Liver (tissue), 8 donors: ENCODE measurements at regions not wholly inside any gene's neighbourhood (a gene's known extent, or its start where the extent isn't known, plus 50 kb on each side); places are given as distances from the start of the nearest gene placed in this dataset.

Source experiments
- DNase-seq: peaks from one replicate; pipeline ENCODE4 v3.0.0-alpha.2; 2017; ENCODE audit warnings: low spot score
- H3K27ac ChIP-seq, 2 donors: one replicate each; pipeline ENCODE4 v1.7.0; 2013; ENCODE audit warnings: inconsistent platforms in 2 of 2, low read length in 2 of 2, control low read depth in 1 of 2, low read depth in 1 of 2, mild to moderate bottlenecking in 1 of 2
- H3K27me3 ChIP-seq, 4 donors: one replicate each; pipeline versions ENCODE4 v1.6.1 to v1.7.0; 2013; ENCODE audit warnings: low read length in 3 of 4, inconsistent platforms in 1 of 4, mild to moderate bottlenecking in 1 of 4, moderate library complexity in 1 of 4; ENCODE audit not compliant: control insufficient read depth in 4 of 4, insufficient read depth in 4 of 4
- H3K36me3 ChIP-seq, 4 donors: one replicate each; pipeline versions ENCODE4 v1.6.1 to v1.7.0; 2013; ENCODE audit warnings: low read length in 3 of 4, mild to moderate bottlenecking in 3 of 4, low read depth in 1 of 4, moderate library complexity in 1 of 4; ENCODE audit not compliant: control insufficient read depth in 4 of 4, insufficient read depth in 3 of 4
- H3K4me1 ChIP-seq, 4 donors: one replicate each; pipeline versions ENCODE4 v1.6.1 to v1.7.0; 2013; ENCODE audit warnings: low read length in 3 of 4, mild to moderate bottlenecking in 3 of 4, moderate library complexity in 1 of 4; ENCODE audit not compliant: control insufficient read depth in 4 of 4, insufficient read depth in 4 of 4
- H3K4me3 ChIP-seq, 3 donors: one replicate each; pipeline versions ENCODE4 v1.6.1 to v1.7.0; 2013; ENCODE audit warnings: low read length in 3 of 3, control low read depth in 1 of 3, low read depth in 1 of 3, mild to moderate bottlenecking in 1 of 3
- H3K9ac ChIP-seq, 2 donors: one replicate each; pipeline ENCODE4 v1.7.0; 2013; ENCODE audit warnings: low read length in 2 of 2, mild to moderate bottlenecking in 2 of 2, moderate library complexity in 2 of 2, control low read depth in 1 of 2, low read depth in 1 of 2
- H3K9me3 ChIP-seq, 4 donors: one replicate each; pipeline versions ENCODE4 v1.6.1 to v1.7.0; 2013; ENCODE audit warnings: low read length in 3 of 4; ENCODE audit not compliant: control insufficient read depth in 4 of 4
- ATF3 ChIP-seq: IDR thresholded peaks from 2 replicates; pipeline ENCODE4 v1.6.1; 2016; ENCODE audit warnings: antibody characterized with exemption
- CTCF ChIP-seq: fragments of 150-350 bp; IDR thresholded peaks from 2 replicates; pipeline ENCODE4 v1.5.1; 2017; ENCODE audit warnings: improper control_type of control experiment, low read depth, low read length; ENCODE audit not compliant: missing input control
- EGR1 ChIP-seq, 2 donors: IDR thresholded peaks; 2 replicates each; pipeline ENCODE4 v1.6.1; 2016 to 2018; ENCODE audit warnings: antibody characterized with exemption in 2 of 2, low read depth in 2 of 2
- FOXA1 ChIP-seq: IDR thresholded peaks from 2 replicates; pipeline ENCODE4 v1.6.1; 2016; ENCODE audit warnings: antibody characterized with exemption
- FOXA2 ChIP-seq: IDR thresholded peaks from 2 replicates; pipeline ENCODE4 v1.6.1; 2016; ENCODE audit warnings: antibody characterized with exemption
- GABPA ChIP-seq, 2 donors: IDR thresholded peaks in 1 of 2; conservative IDR thresholded peaks in 1 of 2; 2 replicates each; pipeline ENCODE4 v1.6.1; 2016; ENCODE audit warnings: antibody characterized with exemption in 2 of 2, mild to moderate bottlenecking in 1 of 2, moderate library complexity in 1 of 2
- HNF4A ChIP-seq, 2 donors: conservative IDR thresholded peaks; 2 replicates each; pipeline ENCODE4 v1.6.1; 2016; ENCODE audit warnings: antibody characterized with exemption in 2 of 2, mild to moderate bottlenecking in 2 of 2
- HNF4G ChIP-seq: IDR thresholded peaks from 2 replicates; pipeline ENCODE4 v1.6.1; 2016; ENCODE audit warnings: antibody characterized with exemption
- JUND ChIP-seq, 2 donors: IDR thresholded peaks; 2 replicates each; pipeline ENCODE4 v1.6.1; 2016; ENCODE audit warnings: antibody characterized with exemption in 2 of 2
- MAX ChIP-seq: IDR thresholded peaks from 2 replicates; pipeline ENCODE4 v1.6.1; 2016; ENCODE audit warnings: antibody characterized with exemption
- NR2F2 ChIP-seq: IDR thresholded peaks from 2 replicates; pipeline ENCODE4 v1.6.1; 2016; ENCODE audit warnings: antibody characterized with exemption
- RAD21 ChIP-seq, 2 donors: IDR thresholded peaks; 2 replicates each; pipeline ENCODE4 v1.6.1; 2016; ENCODE audit warnings: antibody characterized with exemption in 2 of 2, mild to moderate bottlenecking in 2 of 2
- REST ChIP-seq: IDR thresholded peaks from 2 replicates; pipeline ENCODE4 v1.6.1; 2016; ENCODE audit warnings: antibody characterized with exemption, mild to moderate bottlenecking
- RXRA ChIP-seq, 2 donors: IDR thresholded peaks; 2 replicates each; pipeline ENCODE4 v1.6.1; 2017 to 2018; ENCODE audit warnings: antibody characterized with exemption in 2 of 2, mild to moderate bottlenecking in 1 of 2
- SP1 ChIP-seq: IDR thresholded peaks from 2 replicates; pipeline ENCODE4 v1.6.1; 2018; ENCODE audit warnings: antibody characterized with exemption, mild to moderate bottlenecking
- TAF1 ChIP-seq: conservative IDR thresholded peaks from 2 replicates; pipeline ENCODE4 v1.6.1; 2016; ENCODE audit warnings: antibody characterized with exemption, mild to moderate bottlenecking
- YY1 ChIP-seq: IDR thresholded peaks from 2 replicates; pipeline ENCODE4 v1.6.1; 2016; ENCODE audit warnings: antibody characterized with exemption, mild to moderate bottlenecking
- ZBTB33 ChIP-seq: IDR thresholded peaks from 2 replicates; pipeline ENCODE4 v1.6.1; 2016; ENCODE audit warnings: antibody characterized with exemption
- WGBS: extraction: QIAGEN DNeasy Blood & Tissue Kit; methylation state at CpG from one replicate; pipeline ENCODE4 v1.1.7; 2013; 5-methylcytosine and 5-hydroxymethylcytosine counted together
- donor health status: healthy.
- donor health status: healthy.
- donor health status: healthy.
- donor health status: healthy.
- donor health status: healthy.

GRCh38 chr15:55118344-55118870 lies 78.3 kb downstream of the RSL24D1 start:
- TF ChIP-seq RXRA (IDR thresholded peaks at IDR 0.05) (no peak), FOXA1 (no peak)
- Histone ChIP-seq H3K27me3 (peaks cover 0 to 3% (median 0%) of the 10 kb centered on the region in 4 donors), H3K9ac (no peak overlapping the region), H3K4me3 (no peak overlapping the region), H3K27ac (no peak overlapping the region), H3K4me1 (no peaks in the 10 kb centered on the region), H3K9me3 (no peaks in the 10 kb centered on the region), H3K36me3 (no peaks in the 10 kb centered on the region)
- DNase-seq: no peak
- whole genome bisulfite sequencing: 89% methylated on average over 2 of the region's 2 CpGs

- 71% methylated on average over 2 of the region's 2 CpGs for WGBS
- Histone ChIP-seq H3K27ac (no peak overlapping the region), H3K4me1 (no peaks in the 10 kb centered on the region), H3K36me3 (no peaks in the 10 kb centered on the region), H3K27me3 (peaks cover 0 to 3% (median 0%) of the 10 kb centered on the region in 4 donors), H3K4me3 (no peak overlapping the region), H3K9me3 (no peaks in the 10 kb centered on the region), H3K9ac (no peak overlapping the region)
- TF ChIP-seq JUND (IDR thresholded peaks at IDR 0.05): no peak
- no peak for TF ChIP-seq ZBTB33
- TF ChIP-seq REST: no peak
- no peak for TF ChIP-seq RAD21 (IDR thresholded peaks at IDR 0.05)
- no peak for TF ChIP-seq FOXA2
- TF ChIP-seq HNF4A (conservative IDR thresholded peaks at IDR 0.05): no peak
- no peak for TF ChIP-seq RXRA (IDR thresholded peaks at IDR 0.05)
- no peak for TF ChIP-seq TAF1
- TF ChIP-seq NR2F2: no peak
- no peak for TF ChIP-seq MAX
- TF ChIP-seq HNF4G: no peak
- no peak for TF ChIP-seq EGR1 (IDR thresholded peaks at IDR 0.05; ENCODE audit: low read depth in 2 of 2)
- no peak for TF ChIP-seq YY1
- no peak for TF ChIP-seq GABPA (IDR thresholded peaks at IDR 0.05 in 1 of 2, conservative IDR thresholded peaks at IDR 0.05 in 1 of 2)
- no peak for TF ChIP-seq CTCF
- no peak for TF ChIP-seq SP1
- no peak for TF ChIP-seq ATF3
- no peak for TF ChIP-seq FOXA1
- no peak for DNase-seq
Measured at GRCh38 chr15:55116636-55117035, 80.1 kb downstream of the RSL24D1 start.
